Urinary bladder (tissue), 3 donors: ENCODE measurements at regions not wholly inside any gene's neighbourhood (a gene's known extent, or its start where the extent isn't known, plus 50 kb on each side); places are given as distances from the start of the nearest gene placed in this dataset.

Experiments used
- DNase-seq: peaks from one replicate; pipeline ENCODE4 v3.0.0-alpha.2; 2015; ENCODE audit errors: extremely low spot score
- H3K27ac ChIP-seq: one replicate; pipeline ENCODE4 v1.5.1; 2013; ENCODE audit warnings: low read depth, mild to moderate bottlenecking, moderate library complexity
- H3K36me3 ChIP-seq: one replicate; pipeline ENCODE4 v1.6.1; 2013; ENCODE audit warnings: mild to moderate bottlenecking, moderate library complexity; ENCODE audit not compliant: insufficient read depth
- H3K4me1 ChIP-seq: one replicate; pipeline ENCODE4 v1.6.1; 2013; ENCODE audit warnings: mild to moderate bottlenecking, moderate library complexity; ENCODE audit not compliant: insufficient read depth
- H3K4me3 ChIP-seq: one replicate; pipeline ENCODE4 v1.5.1; 2013; ENCODE audit warnings: low read depth, low read length
- WGBS: extraction: QIAGEN DNeasy Blood & Tissue Kit; methylation state at CpG from one replicate; pipeline ENCODE4 v1.1.7; 2013; 5-methylcytosine and 5-hydroxymethylcytosine counted together
- donor health status: healthy with polysubstance abuse.
- donor health status: healthy.

DNA sequence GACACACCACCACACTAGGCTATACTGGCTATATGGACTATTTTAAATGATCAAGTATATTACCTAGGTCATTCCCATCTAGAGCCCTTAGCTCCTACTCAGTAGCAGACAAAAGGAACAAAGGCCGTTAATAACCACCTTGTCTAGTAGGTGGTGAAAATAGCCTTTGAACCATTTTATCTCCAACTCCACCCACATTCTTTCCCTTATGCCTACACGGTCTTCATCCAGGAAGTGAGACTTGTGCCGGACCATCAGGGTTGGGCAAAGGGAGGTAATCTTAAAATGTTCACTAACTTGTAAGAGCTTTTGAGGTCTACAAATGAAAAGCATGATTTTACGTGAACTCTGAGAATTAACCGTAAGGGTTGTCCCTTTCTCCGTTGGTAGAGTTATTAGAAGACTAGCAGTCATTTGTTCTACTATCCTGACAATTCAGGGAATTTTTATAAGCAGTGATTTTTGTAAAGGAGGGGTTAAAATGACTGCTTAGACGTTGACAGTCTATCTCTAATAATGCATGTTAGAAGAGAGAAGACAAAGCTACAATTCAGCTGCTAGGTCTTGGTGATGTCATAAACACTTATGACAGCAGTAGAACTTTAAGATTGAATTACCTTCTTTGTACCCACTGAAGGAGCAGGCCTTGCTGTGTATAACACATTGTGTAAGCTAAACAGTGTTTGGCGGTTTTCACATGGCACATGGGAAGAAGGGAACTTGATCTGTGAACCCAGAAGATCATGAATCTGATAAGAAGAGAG is 371.8 kb upstream of the JAG1 start:
- no peak for DNase-seq
- no peaks in the 10 kb centered on the region for H3K4me1 ChIP-seq
- WGBS = 86% methylated on average over 8 of the region's 8 CpGs
- H3K27ac ChIP-seq = no peak overlapping the region
- H3K4me3 ChIP-seq = no peak overlapping the region
- no peaks in the 10 kb centered on the region for H3K36me3 ChIP-seq

DNA sequence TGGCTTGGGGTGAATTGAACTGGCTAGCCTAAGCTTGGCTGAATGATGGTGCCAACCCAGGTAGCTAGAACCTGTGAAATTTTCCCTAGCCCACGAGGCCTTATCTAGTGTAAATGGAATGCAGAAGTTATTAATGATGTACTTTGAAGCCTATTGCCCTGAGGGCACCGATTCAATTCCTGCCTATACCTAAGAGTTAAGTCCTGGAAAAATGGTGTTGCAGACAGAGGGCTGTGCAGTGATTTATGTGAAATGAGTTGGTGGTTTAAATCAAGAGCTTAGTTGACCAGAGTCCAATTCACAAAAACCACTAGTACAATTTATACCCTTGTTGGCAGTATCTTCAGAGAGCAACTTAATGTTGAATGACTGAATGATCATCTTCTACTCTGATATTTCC is 373.8 kb upstream of the JAG1 start:
- DNase-seq = no peak
- Histone ChIP-seq H3K27ac (no peak overlapping the region), H3K4me3 (no peak overlapping the region), H3K4me1 (no peaks in the 10 kb centered on the region), H3K36me3 (no peaks in the 10 kb centered on the region)
- 59% methylated on average over 2 of the region's 2 CpGs for WGBS

DNA sequence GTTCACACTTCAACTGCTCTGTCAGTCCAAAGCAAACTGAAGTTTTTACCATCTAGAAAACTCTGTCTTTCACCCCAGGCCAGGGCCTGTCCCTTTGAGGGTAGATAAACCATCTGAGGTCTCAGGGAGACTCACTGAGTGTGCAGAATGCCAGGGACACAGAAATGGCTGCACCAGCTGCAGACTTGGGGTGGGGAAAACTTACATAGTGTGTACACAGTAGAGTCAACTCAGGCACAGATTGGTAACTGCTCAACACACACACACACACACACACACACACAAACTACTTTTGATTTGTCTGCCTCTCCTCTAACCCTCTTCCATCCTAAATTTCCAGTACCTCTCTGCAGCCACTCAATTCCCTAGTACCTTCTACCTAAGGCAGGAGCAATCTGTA is 374.9 kb upstream of the JAG1 start:
- H3K4me1 ChIP-seq = no peaks in the 10 kb centered on the region
- no peak overlapping the region for H3K4me3 ChIP-seq
- H3K27ac ChIP-seq = no peak overlapping the region
- DNase-seq = no peak
- H3K36me3 ChIP-seq = no peaks in the 10 kb centered on the region

DNA sequence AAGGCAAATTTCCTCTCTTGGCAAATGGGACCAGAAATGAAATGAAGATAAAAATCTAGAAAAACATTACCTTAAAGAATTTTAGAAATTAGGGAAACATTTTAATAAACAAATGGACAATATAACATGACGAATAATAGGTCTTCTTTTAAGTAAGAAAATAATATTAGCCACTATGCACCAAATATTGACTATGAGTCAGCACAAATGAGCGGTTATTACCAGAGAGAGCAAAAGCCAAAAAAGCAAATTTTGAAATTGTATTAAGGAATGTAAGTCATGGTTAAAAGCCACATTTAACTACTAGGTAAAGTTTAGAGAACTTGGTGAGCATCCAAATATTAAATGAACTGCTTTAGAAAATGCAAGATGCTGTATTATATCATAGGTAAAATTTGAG is 376.6 kb upstream of the JAG1 start:
- no peaks in the 10 kb centered on the region for H3K36me3 ChIP-seq
- WGBS = 86% methylated on average over 2 of the region's 2 CpGs
- DNase-seq = no peak
- no peaks in the 10 kb centered on the region for H3K4me1 ChIP-seq
- H3K27ac ChIP-seq = no peak overlapping the region
- H3K4me3 ChIP-seq = no peak overlapping the region

DNA sequence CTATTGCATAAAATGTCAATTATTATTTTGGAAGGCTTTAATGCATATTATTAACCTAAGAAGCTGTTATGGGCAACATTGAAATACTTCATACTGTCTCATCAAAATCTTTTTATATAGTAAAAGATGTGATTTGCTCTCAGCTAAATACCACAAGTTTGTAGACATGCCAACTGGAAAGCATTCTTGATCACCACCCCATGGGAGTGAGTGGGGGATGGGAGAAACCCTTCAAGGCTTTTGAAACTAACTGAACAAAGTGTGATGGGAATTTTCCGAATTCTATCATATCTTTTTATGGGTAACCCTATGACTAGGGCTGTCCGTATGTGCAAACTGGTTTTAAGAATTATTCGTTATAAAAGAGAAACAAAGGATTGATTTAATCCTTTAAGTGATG is 377.3 kb upstream of the JAG1 start:
- no peaks in the 10 kb centered on the region for H3K4me1 ChIP-seq
- H3K27ac ChIP-seq = no peak overlapping the region
- 42% methylated on average over 3 of the region's 3 CpGs for WGBS
- DNase-seq = no peak
- no peak overlapping the region for H3K4me3 ChIP-seq
- no peaks in the 10 kb centered on the region for H3K36me3 ChIP-seq

DNA sequence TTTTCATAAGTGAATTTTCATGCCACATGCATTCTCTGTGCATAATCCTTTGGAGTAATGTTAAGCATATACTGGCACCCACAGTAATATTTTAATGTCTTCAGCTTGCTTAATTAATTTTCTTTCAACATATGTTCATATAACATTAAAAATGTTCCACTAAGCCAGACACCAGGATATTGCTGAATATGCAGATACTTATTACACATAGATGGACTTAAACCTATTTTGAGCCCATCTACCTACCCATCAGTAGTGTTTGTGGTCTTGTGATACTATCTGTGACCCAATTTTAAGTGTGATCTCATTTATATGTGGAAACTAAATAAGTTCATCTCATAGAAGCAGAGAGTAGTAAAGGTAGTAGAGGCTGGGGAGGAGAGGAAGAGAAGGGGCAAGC is 379.5 kb upstream of the JAG1 start:
- no peak overlapping the region for H3K4me3 ChIP-seq
- no peak for DNase-seq
- H3K27ac ChIP-seq = no peak overlapping the region
- H3K36me3 ChIP-seq = no peaks in the 10 kb centered on the region
- H3K4me1 ChIP-seq = no peaks in the 10 kb centered on the region

DNA sequence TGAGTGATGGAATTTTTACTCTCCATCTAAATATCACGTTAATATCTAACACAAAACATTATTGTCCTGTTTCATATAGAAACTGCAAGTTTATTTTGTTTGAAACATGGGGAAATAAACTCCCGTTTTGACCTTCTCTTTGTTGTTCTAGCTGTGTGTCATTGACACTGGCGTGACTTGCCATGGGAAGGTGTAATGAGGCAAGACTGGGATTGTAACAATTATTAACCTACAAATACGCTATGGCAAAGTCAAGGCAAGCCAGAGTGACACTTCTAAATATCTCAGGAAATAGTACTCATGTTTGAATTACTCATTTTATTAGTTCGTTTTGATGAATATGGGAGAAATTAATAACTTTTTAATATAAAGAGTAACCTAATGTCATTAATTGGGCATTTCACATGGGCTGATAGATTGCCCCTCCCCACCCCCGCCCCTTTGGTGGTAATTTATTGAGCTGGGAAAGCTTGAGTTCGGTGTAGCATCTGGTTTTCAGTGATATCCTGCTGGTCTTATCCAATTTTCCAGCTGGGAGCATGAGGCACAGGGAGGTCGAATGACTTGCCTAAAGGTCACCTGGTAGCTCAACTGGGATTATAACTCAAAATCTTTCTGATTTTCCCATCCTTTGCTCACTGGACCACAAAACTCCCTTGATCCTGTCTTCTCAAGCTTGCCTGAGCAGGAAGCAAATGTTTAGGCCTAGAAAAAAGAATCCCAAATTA is 380.6 kb upstream of the JAG1 start:
- Histone ChIP-seq H3K4me1 (no peaks in the 10 kb centered on the region), H3K4me3 (no peak overlapping the region), H3K27ac (no peak overlapping the region), H3K36me3 (no peaks in the 10 kb centered on the region)
- WGBS = 85% methylated on average over 8 of the region's 8 CpGs
- DNase-seq = no peak

DNA sequence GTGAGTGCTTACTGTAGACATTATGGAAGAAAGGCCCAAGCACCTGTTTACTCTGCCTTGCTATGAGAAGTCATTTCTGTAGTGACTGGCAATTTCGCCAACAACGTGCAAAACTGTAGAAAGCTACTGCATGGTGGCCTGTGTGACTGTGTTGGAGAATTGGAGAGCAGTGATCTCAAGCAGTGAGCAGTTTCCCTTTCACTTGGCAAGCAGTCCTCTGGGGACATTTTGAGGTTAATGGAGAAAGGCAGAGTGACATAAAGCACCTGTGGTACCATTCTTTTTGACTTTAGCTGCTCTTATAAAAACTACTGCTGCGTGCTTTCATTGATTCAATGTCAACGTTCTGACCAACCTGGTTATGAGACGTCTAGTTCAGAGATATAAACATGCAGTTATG is 382.6 kb upstream of the JAG1 start:
- DNase-seq = no peak
- no peak overlapping the region for H3K27ac ChIP-seq
- no peaks in the 10 kb centered on the region for H3K4me1 ChIP-seq
- H3K36me3 ChIP-seq = no peaks in the 10 kb centered on the region
- H3K4me3 ChIP-seq = no peak overlapping the region
- 71% methylated on average over 5 of the region's 5 CpGs for WGBS

DNA sequence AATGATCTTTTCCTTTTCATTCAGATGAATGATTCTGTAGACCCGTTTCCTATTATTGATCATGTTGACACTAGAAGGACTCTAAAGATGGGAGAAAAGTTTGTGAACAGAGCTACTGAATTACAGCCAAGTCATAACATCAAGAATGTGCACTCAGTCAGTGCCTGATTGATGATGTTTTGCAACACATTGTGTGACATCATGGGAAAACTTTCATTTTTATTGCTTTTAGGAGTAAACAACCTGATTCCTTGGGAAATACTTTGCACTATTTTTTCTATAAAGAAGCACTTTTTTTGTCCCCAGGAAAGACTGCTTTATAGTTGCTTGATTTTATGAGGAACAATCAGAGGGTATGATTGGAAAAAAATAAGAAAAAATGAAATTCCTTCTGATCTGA is 383.8 kb upstream of the JAG1 start:
- no peak for DNase-seq

DNA sequence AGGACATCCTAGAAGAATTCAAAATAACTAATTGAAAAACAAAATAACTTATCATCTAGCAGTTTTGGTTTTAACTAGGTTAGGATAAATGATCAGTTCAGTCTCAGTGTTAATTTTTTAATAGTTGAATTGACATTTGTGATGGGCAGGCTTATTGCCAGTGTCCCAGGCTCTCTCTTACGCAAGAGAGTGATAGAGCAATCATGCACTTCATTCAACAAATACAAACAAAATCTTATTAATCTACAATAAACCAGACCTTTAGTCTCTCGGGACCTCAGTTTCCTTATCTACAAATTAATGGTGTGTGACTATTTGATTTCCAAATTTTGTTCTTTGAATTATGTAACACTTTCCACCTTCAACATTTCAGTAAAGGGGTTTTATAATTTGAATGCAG is 385.9 kb upstream of the JAG1 start:
- no peak for DNase-seq
- Histone ChIP-seq H3K4me1 (no peaks in the 10 kb centered on the region), H3K36me3 (no peaks in the 10 kb centered on the region), H3K27ac (no peak overlapping the region), H3K4me3 (no peak overlapping the region)
- 81% methylated on average over 2 of the region's 2 CpGs for WGBS

More for the DNA sequence above, 383.8 kb upstream of the JAG1 start:
- Histone ChIP-seq H3K4me3 (no peak overlapping the region), H3K4me1 (no peaks in the 10 kb centered on the region), H3K27ac (no peak overlapping the region), H3K36me3 (no peaks in the 10 kb centered on the region)
- WGBS = 70% methylated on average over 1 of the region's 1 CpG

DNA sequence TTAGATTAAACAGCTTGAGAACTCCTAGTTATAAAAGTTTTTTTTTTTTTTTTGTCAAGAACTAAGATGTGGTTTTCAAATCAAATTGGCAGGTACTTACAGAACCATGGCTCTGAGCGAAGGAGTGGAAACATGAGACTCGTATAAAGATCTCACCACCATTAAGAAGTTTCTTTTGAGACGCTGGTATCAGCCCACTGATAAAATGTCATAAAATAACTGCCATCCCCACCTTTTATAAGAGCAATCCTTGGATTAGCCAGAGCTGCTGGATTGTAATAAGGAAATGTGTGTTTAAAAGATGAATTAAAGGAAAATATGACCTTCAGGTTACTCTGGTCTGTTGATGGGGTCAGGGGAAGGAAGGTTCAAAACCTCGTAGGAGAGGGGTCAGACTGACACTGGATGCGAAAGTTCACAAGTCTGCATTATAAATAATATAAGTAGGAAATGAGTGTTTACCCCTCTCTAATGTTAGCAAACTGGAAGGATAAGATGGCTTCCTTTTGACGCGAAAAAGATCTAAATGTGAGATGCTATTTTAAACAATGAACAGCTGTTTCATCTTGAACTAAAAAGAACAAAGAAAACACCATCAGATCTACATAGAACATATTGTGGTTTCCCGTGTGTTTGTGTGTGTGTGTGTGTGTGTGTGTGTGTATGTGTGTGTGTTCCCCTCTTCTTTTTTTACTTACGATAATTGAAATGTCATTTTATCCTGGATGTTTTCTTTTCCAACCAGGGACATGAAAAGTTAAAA is 386.8 kb upstream of the JAG1 start:
- Histone ChIP-seq H3K36me3 (no peaks in the 10 kb centered on the region), H3K4me1 (no peaks in the 10 kb centered on the region), H3K27ac (no peak overlapping the region), H3K4me3 (no peak overlapping the region)
- DNase-seq = no peak
- 61% methylated on average over 9 of the region's 9 CpGs for WGBS

DNA sequence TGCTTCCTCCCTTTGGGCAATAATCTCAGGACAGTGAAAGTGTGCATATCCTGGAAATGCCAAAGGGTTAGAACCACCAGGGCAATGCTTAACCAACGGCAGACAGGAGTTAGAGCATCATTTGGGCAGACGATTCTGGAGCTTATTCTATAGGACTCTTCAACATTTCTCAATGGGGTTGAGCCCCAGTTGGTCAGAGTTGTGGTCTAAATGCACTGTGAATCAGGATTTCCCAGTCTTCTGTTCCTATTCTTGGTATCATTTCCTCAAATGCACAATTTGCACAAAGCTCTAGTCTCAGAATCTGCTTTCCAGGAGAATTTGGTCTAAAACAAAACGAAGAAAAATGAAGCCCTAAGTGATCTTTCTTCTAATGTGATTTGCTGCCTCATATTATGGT is 389.6 kb upstream of the JAG1 start:
- 93% methylated on average over 3 of the region's 3 CpGs for WGBS
- no peak for DNase-seq
- Histone ChIP-seq H3K4me1 (no peaks in the 10 kb centered on the region), H3K36me3 (no peaks in the 10 kb centered on the region), H3K27ac (no peak overlapping the region), H3K4me3 (no peak overlapping the region)

DNA sequence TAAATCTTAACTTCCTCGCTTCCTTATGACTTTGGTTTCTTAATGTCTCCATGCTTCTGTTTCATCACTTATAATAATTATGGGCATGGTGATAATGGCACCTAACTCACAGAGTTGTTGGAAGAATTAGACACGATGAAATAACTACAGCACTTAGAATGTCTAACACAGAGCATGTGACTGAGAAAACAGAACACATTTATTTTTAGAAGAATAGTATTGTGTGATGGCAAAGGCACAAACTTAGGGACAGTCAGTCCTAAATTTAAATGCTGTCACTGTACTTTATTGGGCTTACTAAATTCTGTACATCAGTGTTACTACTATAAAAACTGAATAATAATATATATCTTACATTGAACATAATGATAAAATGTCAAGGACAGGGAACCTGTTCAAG is 391.1 kb upstream of the JAG1 start:
- Histone ChIP-seq H3K27ac (no peak overlapping the region), H3K4me3 (no peak overlapping the region), H3K36me3 (no peaks in the 10 kb centered on the region), H3K4me1 (no peaks in the 10 kb centered on the region)
- no peak for DNase-seq
- 87% methylated on average over 2 of the region's 2 CpGs for WGBS

DNA sequence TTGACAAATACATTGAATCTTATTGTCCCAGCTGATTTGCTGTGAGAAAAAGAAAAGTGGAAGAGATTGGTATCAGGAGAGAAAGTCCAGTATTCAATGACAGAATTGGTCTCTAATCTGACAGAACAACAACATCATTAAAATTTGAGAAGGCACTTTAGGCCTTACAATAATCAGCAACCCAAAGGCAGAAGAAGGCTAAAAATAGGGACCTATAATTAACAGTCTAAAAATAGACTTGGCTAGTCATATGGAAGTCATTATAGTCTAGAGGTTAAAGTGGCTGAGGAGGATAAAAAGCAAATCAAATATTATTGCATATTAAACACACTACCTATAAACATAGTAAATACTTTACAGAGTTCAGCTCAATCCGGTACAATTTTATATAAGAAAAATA is 393.6 kb upstream of the JAG1 start:
- no peak for DNase-seq
- Histone ChIP-seq H3K4me3 (no peak overlapping the region), H3K4me1 (no peaks in the 10 kb centered on the region), H3K27ac (no peak overlapping the region), H3K36me3 (no peaks in the 10 kb centered on the region)
- WGBS = 48% methylated on average over 1 of the region's 1 CpG
